ENCODE measurements at regions not wholly inside any gene's neighbourhood (a gene's known extent, or its start where the extent isn't known, plus 50 kb on each side); places are given as distances from the start of the nearest gene placed in this dataset.
A peak's percentile ranks its signal among the peaks of the same experiment; 100 is the strongest.

DNA sequence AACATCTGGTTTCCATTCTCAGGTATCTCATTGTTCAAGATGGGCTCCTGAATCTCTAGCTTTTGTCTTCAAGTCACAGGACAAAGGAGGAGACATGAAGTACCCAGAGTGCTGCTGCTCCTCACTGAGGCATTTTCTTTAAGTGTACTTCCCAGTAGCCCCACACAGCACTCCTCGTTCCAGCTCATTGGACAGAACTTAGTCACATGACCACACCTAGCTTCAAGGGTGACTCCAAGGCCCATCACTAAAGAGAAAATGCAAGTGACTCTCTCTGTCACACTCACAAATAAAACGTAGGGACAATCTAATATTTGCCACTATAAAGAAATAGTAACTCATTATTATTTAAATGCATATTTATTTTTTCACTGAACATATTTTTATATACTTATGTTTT is 58.3 kb upstream of the NEUROD6 start:
- no peak for DNase-seq

GRCh38 chr7:31407178-31407676 is 66.7 kb upstream of the NEUROD6 start:
- DNase-seq = no peak

DNA sequence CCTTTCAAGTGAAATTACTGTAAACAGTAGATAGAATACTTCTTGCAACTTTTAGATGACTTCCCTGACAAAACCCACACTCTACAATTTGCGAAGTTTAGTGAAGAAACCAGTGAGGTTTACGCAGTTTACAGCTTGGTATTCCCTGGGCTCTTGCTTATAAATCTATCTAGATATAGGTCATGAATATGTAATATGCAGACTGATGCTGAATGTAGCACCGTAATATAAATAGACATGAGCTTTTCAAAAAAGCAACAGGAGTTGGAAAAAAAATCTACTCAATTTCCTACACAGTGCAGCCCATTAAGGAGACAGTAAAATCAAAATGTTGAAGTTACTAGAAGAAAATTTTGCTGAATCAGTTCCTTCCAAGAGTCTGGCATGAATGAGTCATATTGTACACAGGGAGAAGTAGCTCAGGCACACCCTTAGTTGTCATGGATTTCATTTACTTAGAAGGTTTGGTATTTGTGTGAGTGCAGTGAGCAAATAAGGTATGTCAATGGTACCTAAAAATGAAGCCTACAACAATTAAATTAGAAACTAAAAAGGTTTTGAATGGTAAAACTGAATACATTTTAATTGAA is 67.7 kb upstream of the NEUROD6 start:
- DNase-seq = peak; percentile 79

DNA sequence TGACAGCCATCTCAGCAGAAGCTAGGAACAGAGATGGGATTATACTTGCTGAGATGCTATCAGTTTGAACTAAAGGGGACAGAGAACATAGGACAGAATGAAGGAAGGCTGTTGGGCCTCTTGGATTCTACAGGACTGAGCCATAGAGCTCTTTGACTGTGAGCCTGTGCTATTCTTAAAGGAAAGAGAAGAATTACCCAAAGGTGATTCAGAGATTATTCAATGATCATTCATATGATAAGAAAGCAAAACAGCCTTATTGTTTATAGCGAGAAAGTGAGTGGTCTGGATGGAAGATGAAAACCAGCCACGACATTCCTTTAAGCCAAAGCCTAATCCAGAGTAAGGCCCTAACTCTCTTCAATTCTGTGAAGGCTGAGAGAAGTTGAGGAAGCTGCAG is 69.7 kb upstream of the NEUROD6 start:
- DNase-seq = peak; percentile 5

- no peak for DNase-seq
Observed at GRCh38 chr7:31411416-31411815, 70.9 kb upstream of the NEUROD6 start.

DNA sequence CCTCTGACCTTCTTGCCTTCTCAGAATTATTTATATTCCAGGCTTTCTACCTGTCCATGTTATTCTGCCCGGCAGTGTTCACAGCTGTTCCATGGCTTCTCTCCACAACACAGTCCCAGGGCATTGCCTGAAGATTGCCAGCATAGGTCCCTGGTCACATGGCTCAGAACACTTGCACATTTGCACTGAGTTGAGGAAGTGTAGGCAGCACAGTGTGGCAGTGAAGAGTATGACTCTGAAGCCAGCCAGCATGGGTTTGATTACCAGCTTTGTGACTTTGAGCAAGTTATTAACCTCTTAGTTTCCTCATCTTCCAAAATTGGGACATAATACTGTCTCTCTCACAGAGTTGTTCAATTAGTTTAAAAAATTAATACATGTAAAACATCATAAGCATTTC is 73.2 kb upstream of the NEUROD6 start:
- no peak for DNase-seq

DNA sequence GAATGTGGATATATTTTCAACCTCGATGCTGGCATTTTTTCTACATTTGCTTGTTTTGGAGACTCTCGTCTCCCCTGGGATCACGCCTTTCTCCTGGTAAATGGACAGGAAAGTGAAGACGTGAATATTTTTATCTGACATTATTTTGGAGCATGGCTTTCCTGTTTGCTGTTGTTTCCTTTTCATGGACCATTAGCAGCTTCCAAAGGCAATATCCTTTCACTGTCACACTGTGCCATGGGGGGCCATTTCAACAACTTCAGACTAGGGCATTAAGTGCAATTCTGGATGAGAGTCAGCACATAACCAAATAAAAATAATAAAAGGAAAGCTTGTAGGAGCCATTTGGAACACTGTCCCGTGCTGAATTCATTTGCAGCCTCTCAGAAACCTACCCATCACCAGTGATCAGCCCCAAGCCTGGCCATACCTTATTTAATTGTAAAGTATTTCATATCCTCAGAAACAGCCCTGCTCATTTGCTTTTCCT is 75.9 kb upstream of the NEUROD6 start:
- no peak for DNase-seq

GRCh38 chr7:31418928-31419327 is 78.4 kb upstream of the NEUROD6 start:
- DNase-seq = no peak

DNA sequence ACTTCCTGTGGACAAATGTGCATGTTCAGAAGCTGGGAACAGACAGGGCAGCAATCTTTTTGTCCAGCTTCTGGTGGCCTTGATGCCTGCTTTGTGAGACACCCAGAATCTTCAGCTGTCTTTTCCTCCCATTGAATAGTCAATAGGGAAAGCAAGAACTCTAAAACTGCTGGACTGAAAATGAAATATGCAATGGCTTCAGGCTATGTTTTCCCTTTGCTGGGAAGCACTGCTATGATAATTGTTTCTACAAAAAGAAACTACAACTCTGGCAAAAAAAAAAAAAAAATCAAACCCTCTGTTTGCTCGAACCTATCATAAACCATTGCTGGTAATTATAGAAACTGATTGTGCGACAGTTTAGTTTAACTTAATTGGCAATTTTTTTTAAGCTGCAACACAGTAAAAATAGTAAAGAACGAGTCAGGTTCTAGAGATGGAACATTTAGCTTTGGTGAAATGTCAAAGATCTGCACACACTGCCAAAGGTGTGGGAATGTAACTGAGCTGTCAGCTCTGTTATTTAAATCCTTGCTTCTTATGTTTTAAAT is 79.1 kb upstream of the NEUROD6 start:
- no peak for DNase-seq

- no peak for DNase-seq
Observed at GRCh38 chr7:31420948-31421347, 80.4 kb upstream of the NEUROD6 start.

- DNase-seq = no peak
Observed at GRCh38 chr7:31421607-31422006, 81.1 kb upstream of the NEUROD6 start.

DNA sequence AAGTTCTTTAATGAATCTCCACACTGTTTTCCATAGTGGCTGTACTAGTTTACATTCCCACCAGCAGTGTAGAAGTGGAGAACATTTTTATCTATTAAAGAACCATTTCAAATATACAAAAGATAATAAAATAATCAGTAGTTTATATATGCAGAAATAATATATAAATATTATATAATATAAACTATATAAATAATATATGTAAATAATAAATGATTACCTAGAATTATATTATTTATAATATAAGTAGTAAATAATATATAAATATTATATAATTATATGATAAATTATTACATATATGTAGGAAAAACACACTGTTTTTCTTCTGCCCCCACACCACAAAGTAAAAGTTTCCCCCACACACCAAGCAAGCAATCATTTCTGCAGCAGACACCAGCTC is 83.5 kb upstream of the NEUROD6 start:
- DNase-seq = no peak

GRCh38 chr7:31432176-31432575 is 81.7 kb upstream of the ITPRID1 start:
- peak; percentile 1 for DNase-seq

GRCh38 chr7:31432836-31433340 is 81.0 kb upstream of the ITPRID1 start:
- peak; percentile 46 for DNase-seq

GRCh38 chr7:31437250-31437865 is 76.5 kb upstream of the ITPRID1 start:
- DNase-seq = peak; percentile 1

DNA sequence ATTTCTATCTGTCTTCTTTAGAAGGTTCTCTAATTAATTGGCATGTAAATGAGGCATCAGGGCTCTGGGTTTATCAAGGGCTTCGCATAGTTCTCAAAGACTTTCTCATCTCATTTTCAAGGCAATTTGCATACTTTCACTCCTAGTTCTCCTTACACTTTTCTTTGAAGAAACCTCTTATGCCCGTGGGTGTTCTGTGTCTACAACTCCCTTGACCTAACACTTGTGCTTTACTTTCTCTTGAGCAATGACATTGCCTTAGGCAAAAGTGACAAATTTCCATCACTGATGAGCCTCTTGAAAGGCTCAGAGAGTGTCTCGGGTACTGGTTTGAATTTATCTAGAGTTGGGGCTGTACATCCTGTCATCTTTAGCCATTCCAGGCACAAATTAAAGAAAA is 74.7 kb upstream of the ITPRID1 start:
- DNase-seq = no peak

- DNase-seq = no peak
Observed at GRCh38 chr7:31440511-31440910, 73.4 kb upstream of the ITPRID1 start.

DNA sequence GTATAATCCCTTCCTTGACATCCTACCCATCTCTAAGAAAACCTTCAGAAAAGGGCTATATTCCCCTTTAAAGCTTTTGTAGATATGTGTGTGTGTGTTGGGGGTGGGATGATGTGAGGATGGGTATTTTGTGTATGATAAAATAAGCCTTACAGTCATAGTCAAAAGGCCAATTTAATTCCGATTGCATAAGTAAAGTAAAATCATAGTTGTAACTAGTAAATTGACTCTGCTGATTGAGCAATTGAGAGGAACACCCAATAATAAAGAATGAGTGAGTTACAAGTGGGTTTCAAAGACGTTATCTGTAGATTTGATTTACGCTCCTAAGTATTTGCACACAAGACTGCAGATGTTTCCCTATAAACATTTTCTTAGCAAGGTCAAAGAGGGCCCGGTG is 71.3 kb upstream of the ITPRID1 start:
- no peak for DNase-seq

DNA sequence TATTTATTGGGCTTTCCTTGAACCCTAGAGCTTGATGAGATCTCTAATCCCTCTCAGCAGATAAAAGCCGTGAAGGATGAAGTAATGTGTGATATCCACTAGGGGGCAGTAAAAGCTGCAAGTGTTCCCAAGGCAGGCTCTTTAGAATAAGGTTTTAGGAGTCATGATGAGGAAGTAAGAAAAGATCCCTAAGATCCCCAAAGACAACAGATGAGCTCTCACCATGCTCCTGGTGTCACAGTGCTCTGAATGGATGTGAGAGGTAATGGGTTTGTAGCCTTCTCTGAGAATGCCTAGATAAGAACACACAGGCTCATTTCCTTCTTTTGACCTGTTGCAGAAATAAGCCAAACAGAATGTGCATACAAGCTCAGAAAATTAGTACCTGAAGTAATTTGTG is 70.4 kb upstream of the ITPRID1 start:
- DNase-seq = peak; percentile 44

- DNase-seq = no peak
Observed at GRCh38 chr7:31444196-31444595, 69.7 kb upstream of the ITPRID1 start.

- DNase-seq = no peak
Observed at GRCh38 chr7:31445686-31446355, 68.1 kb upstream of the ITPRID1 start.

DNA sequence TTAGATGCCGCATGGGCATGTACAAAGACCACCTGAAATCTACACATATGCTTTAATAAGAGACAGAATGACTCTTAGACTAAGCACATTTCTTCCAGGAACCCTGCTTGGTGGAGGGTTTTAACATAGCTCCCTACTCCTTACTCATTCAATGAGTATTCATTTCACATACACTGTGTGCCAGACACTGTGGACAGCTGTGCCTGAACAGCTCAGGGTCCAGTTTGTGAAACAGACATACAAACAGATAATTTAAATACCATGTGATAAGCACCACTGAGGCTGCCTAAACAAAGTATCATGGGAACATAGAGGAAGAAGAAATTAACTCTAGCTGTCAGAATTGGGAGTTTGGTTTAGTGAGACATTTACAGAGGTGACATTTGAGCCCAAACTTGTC is 65.2 kb upstream of the ITPRID1 start:
- DNase-seq = no peak

DNA sequence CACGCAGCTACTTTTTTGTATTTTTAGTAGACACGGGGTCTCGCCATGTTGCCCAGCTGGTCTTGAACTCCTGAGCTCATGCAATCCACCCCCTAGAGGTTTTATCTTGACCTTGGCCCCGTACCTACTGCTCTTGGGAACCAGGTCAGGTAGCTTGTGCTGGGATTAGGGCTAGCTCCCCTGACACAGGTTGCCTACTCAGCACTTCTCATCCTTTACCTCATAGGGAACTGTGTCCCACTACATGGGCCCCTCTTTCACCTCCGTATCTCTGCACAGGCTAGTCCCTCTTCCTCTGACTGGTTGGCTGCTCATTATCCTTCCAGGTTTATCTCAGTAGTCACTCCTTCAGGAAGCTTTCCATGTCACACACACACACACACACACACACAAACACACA is 58.0 kb upstream of the ITPRID1 start:
- DNase-seq = no peak
